Activated naive CD8-positive, alpha-beta T cell (primary cell): ENCODE measurements at regions not wholly inside any gene's neighbourhood (a gene's known extent, or its start where the extent isn't known, plus 50 kb on each side); places are given as distances from the start of the nearest gene placed in this dataset.
A peak's percentile ranks its signal among the peaks of the same experiment; 100 is the strongest.

Source experiments
- H3K27ac Mint-ChIP-seq: one replicate; pipeline ENCODE4 v1.8.0; 2021; ENCODE audit warnings: mixed read lengths
- H3K27me3 Mint-ChIP-seq: one replicate; pipeline ENCODE4 v1.8.0; 2021; ENCODE audit warnings: mixed read lengths
- H3K36me3 Mint-ChIP-seq: one replicate; pipeline ENCODE4 v1.8.0; 2021; ENCODE audit warnings: mixed read lengths
- H3K4me1 Mint-ChIP-seq: one replicate; pipeline ENCODE4 v1.8.0; 2021; ENCODE audit warnings: low read depth, mixed read lengths
- H3K4me3 Mint-ChIP-seq: one replicate; pipeline ENCODE4 v1.8.0; 2021; ENCODE audit warnings: mild to moderate bottlenecking, mixed read lengths
- H3K9me3 Mint-ChIP-seq: one replicate; pipeline ENCODE4 v1.8.0; 2021; ENCODE audit warnings: low read depth, mixed read lengths

DNA sequence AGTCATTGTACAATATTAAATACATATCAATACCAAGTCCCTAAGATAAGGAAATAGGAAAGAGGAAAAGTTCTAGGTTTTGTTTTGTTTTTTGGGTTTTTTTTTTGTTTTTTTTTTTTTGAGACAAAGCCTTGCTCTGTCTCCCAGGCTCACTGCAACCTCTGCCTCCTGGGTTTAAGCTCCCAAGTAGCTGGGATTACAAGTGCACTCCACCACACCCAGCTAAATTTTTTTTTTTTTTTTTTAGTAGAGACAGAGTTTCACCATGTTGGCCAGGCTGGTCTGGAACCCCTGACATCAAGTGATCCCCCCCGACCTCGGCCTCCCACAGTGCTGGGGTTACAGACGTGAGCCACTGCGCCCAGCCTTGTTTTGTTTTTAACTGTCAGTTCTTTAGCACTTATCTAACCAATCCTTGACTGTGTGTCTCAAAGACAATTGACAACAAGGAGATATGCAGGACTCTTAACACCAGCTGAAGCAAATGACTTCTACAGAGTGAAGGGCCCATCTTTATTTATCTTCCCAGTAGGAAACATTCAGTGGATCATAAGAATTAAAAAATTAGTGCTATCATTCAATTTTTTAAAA lies 100.0 kb upstream of the RAP2B start:
- Mint-ChIP-seq H3K4me3 (no peak overlapping the region), H3K36me3 (no peaks in the 10 kb centered on the region), H3K9me3 (no peaks in the 10 kb centered on the region), H3K27ac (no peak overlapping the region), H3K4me1 (no peaks in the 10 kb centered on the region), H3K27me3 (no peaks in the 10 kb centered on the region)

DNA sequence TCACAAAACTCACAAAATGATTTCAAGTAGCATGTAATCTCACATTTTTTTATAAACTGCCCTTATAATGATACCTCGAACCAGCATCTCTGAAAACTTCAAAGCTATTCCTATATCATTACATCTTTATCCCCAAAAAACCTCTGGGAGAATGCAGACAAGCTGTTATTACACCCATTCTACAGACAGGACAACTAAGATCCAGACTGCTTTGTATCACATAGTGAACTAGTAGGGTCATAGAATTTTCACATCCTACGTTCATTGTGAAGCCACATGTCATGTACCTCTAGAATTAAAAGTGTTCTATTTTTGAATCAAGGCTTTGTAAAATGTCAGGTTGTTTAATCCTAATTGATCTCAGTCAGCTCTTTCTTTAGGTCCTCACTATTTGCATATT lies 98.7 kb upstream of the RAP2B start:
- H3K27me3 Mint-ChIP-seq, result no peaks in the 10 kb centered on the region
- H3K36me3 Mint-ChIP-seq, result no peaks in the 10 kb centered on the region
- H3K4me3 Mint-ChIP-seq, result no peak overlapping the region
- H3K9me3 Mint-ChIP-seq, result no peaks in the 10 kb centered on the region
- H3K4me1 Mint-ChIP-seq, result no peaks in the 10 kb centered on the region
- no peak overlapping the region for H3K27ac Mint-ChIP-seq

DNA sequence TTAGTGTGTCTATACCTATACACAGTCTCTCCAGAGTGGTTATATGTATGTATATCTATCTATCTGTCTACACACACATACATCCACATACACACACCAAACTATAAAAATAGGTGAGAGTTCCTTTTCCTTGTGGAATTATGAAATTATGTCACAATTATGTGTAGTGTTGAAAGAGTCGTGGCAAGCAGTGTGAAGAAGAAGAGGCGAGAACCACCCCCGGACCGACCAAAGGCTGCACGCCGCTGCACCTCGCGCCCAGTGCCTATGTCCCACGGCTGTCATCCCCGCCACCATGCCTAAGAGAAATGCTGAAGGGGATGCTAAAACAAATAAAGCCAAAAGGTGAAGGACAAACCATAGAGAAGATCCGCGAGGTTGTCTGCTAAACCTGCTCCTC lies 95.0 kb upstream of the RAP2B start:
- Mint-ChIP-seq H3K36me3 (no peaks in the 10 kb centered on the region), H3K4me1 (no peaks in the 10 kb centered on the region), H3K27ac (no peak overlapping the region), H3K9me3 (no peaks in the 10 kb centered on the region), H3K27me3 (peaks cover 2% of the 10 kb centered on the region), H3K4me3 (no peak overlapping the region)

DNA sequence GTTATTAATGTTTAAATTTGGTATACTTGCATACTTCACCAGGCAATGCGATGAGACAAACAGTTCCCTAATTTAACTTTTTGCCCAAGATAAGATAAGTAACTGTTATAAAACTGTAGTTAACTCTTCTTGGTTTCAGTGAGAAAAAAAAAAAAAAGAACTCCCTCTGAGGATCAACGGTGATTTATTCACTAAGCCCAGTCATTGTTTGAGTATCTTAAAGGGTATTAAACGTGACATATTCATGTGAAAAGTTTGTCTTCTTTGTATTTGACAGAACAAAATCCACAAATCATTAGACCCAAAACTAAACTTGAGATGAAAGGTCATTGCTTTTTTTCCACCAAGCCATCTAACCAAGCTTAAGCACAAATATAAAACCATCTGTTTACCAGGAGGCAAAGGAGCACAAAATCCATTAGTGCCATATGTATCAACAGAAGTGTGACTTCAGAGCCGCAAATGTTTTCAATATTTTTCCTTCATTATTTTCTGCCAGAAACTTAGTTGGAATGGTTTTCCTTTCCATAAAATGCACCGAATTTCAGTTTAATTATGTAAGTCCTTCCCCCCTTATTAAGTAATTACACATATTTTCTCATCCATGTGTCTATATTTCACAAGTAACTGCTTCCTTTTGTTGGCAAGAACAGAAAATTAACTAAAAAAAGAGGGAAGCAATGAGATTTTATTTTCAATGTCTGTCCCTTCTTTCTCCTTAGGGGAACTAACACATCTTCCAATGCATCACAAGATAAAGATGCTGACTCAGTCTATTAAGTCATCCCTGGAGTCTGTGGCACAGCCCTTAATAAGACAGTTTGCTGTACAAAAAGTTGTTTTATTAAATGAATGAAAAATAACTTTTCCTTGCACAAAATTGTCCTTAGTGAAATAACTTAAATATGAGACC lies 92.2 kb upstream of the RAP2B start:
- no peak overlapping the region for H3K4me3 Mint-ChIP-seq
- H3K27me3 Mint-ChIP-seq, result peaks cover 2% of the 10 kb centered on the region
- H3K36me3 Mint-ChIP-seq, result no peaks in the 10 kb centered on the region
- no peak overlapping the region for H3K27ac Mint-ChIP-seq
- no peaks in the 10 kb centered on the region for H3K4me1 Mint-ChIP-seq
- no peaks in the 10 kb centered on the region for H3K9me3 Mint-ChIP-seq

DNA sequence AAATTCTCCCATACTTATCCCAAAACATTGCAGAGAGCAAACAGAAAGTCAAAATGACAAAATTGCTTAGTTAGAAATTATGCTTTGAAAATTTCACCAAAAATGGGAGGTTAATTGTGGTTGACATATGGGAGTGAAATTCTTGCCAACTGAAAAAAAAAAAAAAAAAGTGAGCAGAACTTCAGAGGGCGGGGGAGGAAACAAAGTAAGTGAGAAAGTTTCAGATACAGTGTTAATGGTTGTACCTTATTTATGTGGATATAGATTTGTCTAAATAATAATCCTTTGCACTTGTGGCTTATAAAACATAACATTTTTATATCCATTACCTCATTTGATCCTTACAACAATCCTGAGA lies 91.5 kb upstream of the RAP2B start:
- Mint-ChIP-seq H3K27ac (no peak overlapping the region), H3K27me3 (peaks cover 4% of the 10 kb centered on the region), H3K9me3 (no peaks in the 10 kb centered on the region), H3K4me1 (no peaks in the 10 kb centered on the region), H3K4me3 (no peak overlapping the region), H3K36me3 (no peaks in the 10 kb centered on the region)

DNA sequence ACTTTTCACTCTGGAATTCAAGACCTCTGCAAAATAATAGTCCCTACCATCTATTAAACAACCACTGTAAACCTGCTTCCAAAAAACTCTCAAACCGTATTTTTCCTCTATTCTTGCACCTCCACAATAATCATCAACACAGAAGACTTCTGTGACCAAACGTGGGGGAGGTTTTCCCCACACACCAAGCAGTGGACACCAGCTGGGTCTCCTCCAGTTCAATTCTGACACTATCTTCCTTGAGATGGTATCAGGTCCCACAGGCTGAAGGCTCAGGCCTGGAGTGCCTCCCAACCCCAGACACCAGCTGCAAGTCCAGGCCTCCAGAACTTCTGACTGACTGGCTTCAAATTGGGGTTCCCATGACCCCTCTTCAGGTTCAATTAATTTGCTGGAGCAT lies 89.6 kb upstream of the RAP2B start:
- Mint-ChIP-seq H3K36me3 (no peaks in the 10 kb centered on the region), H3K4me1 (no peaks in the 10 kb centered on the region)

DNA sequence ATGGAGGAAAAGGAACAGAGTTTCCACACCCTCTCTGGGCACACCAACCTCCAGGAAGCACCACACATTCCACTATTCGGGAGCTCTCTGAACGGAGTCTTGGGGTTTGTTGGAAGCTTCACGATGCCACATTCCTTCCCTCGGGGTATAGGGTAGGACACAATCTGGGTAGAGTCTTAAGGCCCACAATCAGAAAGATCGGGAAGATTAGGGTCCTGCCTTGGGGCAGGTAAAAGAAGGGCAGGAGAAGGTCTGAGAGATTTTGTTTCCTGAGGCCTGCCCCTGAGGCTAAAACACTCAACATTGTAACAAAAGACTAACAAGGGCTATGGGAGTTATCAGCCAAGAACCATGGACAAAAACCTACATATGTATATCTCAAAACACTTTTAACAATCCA lies 89.2 kb upstream of the RAP2B start:
- H3K36me3 Mint-ChIP-seq, result no peaks in the 10 kb centered on the region
- no peak overlapping the region for H3K4me3 Mint-ChIP-seq
- H3K27ac Mint-ChIP-seq, result no peak overlapping the region
- peaks cover 4% of the 10 kb centered on the region for H3K27me3 Mint-ChIP-seq
- no peaks in the 10 kb centered on the region for H3K4me1 Mint-ChIP-seq
- no peaks in the 10 kb centered on the region for H3K9me3 Mint-ChIP-seq

More for the DNA sequence above, 89.6 kb upstream of the RAP2B start:
- Mint-ChIP-seq H3K27me3 (peaks cover 4% of the 10 kb centered on the region), H3K27ac (no peak overlapping the region), H3K4me3 (no peak overlapping the region), H3K9me3 (no peaks in the 10 kb centered on the region)

DNA sequence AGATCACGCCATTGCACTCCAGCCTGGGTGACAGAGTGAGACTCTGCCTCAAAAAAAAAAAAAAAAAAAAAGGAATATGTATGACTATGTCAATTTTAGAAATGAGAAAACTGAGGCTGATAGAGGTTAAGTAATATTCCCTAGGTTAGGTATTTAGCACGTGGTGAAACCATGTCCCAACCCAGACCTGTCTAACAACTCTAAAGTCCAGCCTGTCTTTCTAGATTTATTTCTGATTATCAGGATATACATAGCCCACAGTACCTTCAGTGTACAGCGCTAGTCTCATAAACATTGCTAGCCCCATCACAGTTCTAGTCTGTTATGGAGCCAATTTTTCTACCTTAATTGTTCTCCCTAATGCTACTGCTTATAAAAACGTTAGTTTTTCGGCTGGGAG lies 88.4 kb upstream of the RAP2B start:
- H3K4me1 Mint-ChIP-seq, result no peaks in the 10 kb centered on the region
- H3K27ac Mint-ChIP-seq, result no peak overlapping the region
- no peaks in the 10 kb centered on the region for H3K36me3 Mint-ChIP-seq
- no peaks in the 10 kb centered on the region for H3K9me3 Mint-ChIP-seq
- H3K27me3 Mint-ChIP-seq, result peaks cover 4% of the 10 kb centered on the region
- no peak overlapping the region for H3K4me3 Mint-ChIP-seq

DNA sequence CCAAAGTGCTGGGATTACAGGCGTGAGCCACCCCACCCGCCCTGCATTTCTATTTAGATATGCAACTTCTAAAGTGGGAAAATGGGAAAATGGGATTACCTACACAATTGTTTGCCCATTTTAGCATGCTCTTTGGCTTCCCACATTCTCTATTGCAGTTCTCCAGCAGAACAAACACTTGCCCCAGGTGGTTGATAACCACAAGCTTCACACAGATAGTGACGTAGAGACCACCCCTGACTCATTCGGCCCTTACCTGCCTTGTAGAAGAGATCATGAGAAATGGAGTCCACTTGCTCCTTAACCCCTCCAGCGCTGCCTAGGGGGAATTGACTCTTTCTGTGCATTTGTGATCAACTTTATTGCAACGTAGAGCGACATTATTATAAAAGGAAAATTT lies 83.2 kb upstream of the RAP2B start:
- no peak overlapping the region for H3K4me3 Mint-ChIP-seq
- no peaks in the 10 kb centered on the region for H3K36me3 Mint-ChIP-seq
- no peaks in the 10 kb centered on the region for H3K9me3 Mint-ChIP-seq
- peaks cover 2% of the 10 kb centered on the region for H3K27me3 Mint-ChIP-seq
- no peaks in the 10 kb centered on the region for H3K4me1 Mint-ChIP-seq
- no peak overlapping the region for H3K27ac Mint-ChIP-seq

DNA sequence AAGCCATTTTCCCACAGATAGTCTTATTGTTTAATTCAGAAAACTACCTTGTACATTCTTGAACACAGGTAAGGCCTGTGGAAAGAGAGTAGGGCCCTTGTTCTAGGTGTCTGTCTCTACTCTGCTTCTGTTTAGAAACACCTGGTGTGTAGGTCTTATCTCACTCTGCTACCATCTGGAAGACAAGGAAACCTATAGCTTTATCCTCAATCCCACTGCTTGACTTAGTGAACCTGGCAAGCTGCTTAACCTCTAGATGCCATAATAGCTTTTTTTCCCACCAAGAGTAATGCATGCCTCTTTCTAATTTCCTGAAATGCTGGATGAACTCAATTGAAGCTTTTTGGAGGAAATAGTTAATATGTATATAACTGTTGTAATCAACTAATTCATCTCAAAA lies 82.6 kb upstream of the RAP2B start:
- Mint-ChIP-seq H3K9me3 (no peaks in the 10 kb centered on the region), H3K27ac (no peak overlapping the region), H3K36me3 (no peaks in the 10 kb centered on the region), H3K4me1 (no peaks in the 10 kb centered on the region), H3K27me3 (peaks cover 2% of the 10 kb centered on the region), H3K4me3 (no peak overlapping the region)

DNA sequence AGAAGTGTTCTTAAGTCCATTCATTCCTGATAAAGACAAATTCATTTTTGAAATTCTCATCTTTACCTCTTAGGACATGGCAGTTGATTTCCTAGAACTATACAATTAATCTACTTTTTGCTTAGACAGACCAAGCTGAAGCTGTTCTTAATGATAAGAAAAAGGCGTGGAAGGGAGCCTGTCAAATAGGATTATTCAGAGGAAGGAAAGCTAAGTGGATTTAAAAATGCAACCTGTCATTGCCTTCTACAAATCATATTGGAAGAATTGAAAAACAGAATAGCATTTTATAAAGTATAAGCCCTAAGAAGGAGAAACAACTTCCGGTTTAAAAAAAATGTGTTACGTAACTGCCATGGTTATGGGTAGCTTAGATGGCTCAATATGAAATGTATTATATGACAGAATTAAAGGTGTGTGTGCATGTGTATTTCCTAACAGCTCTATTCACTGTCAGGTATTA lies 81.2 kb upstream of the RAP2B start:
- Mint-ChIP-seq H3K4me3 (no peak overlapping the region), H3K27me3 (no peaks in the 10 kb centered on the region), H3K4me1 (no peaks in the 10 kb centered on the region), H3K36me3 (no peaks in the 10 kb centered on the region), H3K9me3 (no peaks in the 10 kb centered on the region), H3K27ac (no peak overlapping the region)

DNA sequence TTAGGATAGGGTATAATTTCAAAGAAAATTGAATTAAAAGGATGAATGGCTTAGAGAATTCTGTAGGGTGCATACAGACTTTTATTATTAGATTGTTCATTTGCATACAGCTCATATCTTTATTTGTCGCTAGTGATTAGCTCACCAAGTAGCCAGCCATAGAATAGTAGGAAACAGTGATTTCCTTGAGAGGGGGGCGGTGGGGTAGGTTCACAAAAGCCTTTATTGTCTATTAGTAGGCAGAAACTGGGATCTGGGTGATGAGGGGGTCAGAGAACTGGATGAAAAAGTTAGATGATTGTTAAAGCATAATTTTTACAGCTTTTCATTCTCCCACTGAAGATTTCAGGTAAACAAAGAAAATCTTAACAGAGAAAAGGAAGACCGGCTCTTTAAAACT lies 77.6 kb upstream of the RAP2B start:
- no peak overlapping the region for H3K27ac Mint-ChIP-seq
- no peaks in the 10 kb centered on the region for H3K27me3 Mint-ChIP-seq
- no peaks in the 10 kb centered on the region for H3K36me3 Mint-ChIP-seq
- H3K4me1 Mint-ChIP-seq, result no peaks in the 10 kb centered on the region
- H3K4me3 Mint-ChIP-seq, result no peak overlapping the region
- H3K9me3 Mint-ChIP-seq, result no peaks in the 10 kb centered on the region

DNA sequence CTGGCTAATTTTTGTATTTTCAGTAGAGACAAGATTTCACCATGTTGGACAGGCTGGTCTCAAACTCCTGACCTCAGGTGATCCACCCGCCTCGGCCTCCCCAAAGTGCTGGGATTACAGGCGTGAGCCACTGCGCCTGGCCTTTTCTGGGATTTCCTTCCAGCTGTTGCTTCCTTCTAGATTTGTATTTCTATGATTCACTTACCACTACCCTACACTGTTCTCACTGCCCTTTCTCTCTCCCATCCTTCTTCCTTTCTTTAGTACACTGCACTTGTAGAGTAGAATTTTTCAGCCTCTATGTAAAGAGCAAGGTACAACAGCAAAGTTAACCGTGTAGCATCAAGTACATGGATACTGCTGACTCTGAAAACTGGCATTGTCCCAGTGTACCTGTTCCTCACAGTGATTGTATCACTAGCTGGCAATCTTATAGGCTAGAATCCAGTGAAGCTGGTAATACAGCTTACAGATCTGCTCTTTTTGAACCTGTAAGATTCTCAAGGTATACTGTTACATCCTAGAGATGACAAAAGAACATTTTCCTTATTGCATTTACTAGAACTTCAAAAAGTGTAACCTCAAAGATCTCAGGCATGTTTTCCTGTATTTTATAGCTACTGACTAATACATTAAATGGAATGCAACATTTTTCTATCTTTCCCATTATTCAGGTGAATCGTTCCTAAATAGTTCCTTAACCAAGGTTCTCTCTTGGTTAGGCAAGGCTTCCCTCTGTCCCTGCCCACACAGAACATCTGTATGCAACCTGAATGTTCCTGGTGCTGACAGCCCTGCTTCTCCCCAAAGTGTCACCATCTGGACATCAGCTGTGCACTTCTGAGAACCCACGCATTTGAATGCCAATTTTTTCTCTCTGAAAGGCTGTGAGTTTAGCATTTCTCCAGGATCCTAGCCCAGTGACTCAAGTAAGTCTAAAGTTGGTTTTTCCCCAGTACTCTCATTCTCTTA lies 74.1 kb upstream of the RAP2B start:
- Mint-ChIP-seq H3K9me3 (no peaks in the 10 kb centered on the region), H3K4me3 (no peak overlapping the region), H3K27me3 (no peaks in the 10 kb centered on the region), H3K4me1 (peaks cover 17% of the 10 kb centered on the region), H3K36me3 (no peaks in the 10 kb centered on the region), H3K27ac (no peak overlapping the region)

DNA sequence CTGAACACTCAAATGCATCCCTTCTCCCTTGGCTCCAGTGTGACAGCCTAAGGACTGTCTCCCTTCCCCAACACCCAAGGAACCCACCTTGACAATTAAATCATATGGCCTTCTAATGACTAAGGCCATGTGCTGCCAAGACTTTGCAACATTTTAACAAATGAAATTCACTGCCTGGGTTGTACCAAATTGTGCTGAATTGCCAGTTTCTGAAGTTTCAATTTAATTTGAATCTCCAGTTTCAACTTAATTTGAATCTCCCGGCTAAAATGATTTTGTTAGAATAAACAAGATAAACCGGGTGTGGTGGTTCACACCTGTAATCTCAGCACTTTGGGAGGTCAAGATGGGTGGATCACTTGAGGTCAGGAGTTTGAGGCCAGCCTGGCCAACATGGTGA lies 72.4 kb upstream of the RAP2B start:
- Mint-ChIP-seq H3K4me1 (peaks cover 25% of the 10 kb centered on the region), H3K27me3 (no peaks in the 10 kb centered on the region), H3K36me3 (no peaks in the 10 kb centered on the region), H3K9me3 (no peaks in the 10 kb centered on the region), H3K27ac (no peak overlapping the region), H3K4me3 (no peak overlapping the region)

DNA sequence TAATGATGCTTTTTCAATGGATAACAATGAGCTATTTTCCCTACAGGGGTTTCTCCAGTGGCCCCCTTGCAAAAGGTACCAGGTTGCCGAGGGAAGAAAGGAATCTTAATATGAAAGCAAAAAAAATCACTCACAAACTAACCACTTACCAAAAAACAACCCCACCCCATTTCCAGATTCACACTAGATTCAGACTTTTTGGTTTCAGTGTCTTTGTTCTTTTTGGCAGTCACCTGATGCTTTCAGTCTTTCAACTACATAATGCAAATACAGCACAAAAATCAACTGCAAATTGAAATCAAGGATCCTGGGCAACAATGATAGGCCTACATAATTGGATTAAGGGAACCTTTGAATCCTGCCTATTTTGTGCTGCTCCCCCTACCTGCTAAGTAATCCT lies 71.1 kb upstream of the RAP2B start:
- peak overlapping the region; percentile 17 for H3K4me3 Mint-ChIP-seq
- H3K9me3 Mint-ChIP-seq, result no peaks in the 10 kb centered on the region
- no peaks in the 10 kb centered on the region for H3K27me3 Mint-ChIP-seq

More for the DNA sequence above, 71.1 kb upstream of the RAP2B start:
- H3K36me3 Mint-ChIP-seq, result no peaks in the 10 kb centered on the region
- H3K4me1 Mint-ChIP-seq, result peaks cover 25% of the 10 kb centered on the region
- no peak overlapping the region for H3K27ac Mint-ChIP-seq
